ENCODE measurements at regions not wholly inside any gene's neighbourhood (a gene's known extent, or its start where the extent isn't known, plus 50 kb on each side); places are given as distances from the start of the nearest gene placed in this dataset.

GRCh38 chr5:72606525-72606924 lies 99.3 kb upstream of the ZNF366 start:
- TF ChIP-seq POLR2A (IDR thresholded peaks at IDR 0.05; ENCODE audit: extremely low read depth, insufficient read length) (no peak), CTCF (IDR thresholded peaks at IDR 0.05; ENCODE audit: low read depth, low read length) (no peak)
